ENCODE measurements at regions not wholly inside any gene's neighbourhood (a gene's known extent, or its start where the extent isn't known, plus 50 kb on each side); places are given as distances from the start of the nearest gene placed in this dataset.

- TF ChIP-seq EP300 (conservative IDR thresholded peaks at IDR 0.05; ENCODE audit: poor library complexity, severe bottlenecking) (no peak), EZH2 (IDR thresholded peaks at IDR 0.05; ENCODE audit: borderline replicate concordance, insufficient read depth, low read length, poor library complexity, severe bottlenecking) (no peak), CTCF (IDR thresholded peaks at IDR 0.05; ENCODE audit: poor library complexity, severe bottlenecking) (no peak), REST (IDR thresholded peaks at IDR 0.05; ENCODE audit: borderline replicate concordance) (no peak), POLR2AphosphoS5 (IDR thresholded peaks at IDR 0.05) (no peak), RAD21 (conservative IDR thresholded peaks at IDR 0.05) (no peak), MXI1 (conservative IDR thresholded peaks at IDR 0.05; ENCODE audit: poor library complexity, severe bottlenecking) (no peak), TAF1 (IDR thresholded peaks at IDR 0.05; ENCODE audit: low read depth) (no peak)
Observed at GRCh38 chr12:25822281-25822680, 136.2 kb upstream of the RASSF8 start.

All from neural cell (in vitro differentiated cells).